HEK293T (cell line): ENCODE measurements at regions not wholly inside any gene's neighbourhood (a gene's known extent, or its start where the extent isn't known, plus 50 kb on each side); places are given as distances from the start of the nearest gene placed in this dataset.

ENCODE experiments used
- BHLHE40 ChIP-seq: fragments of 450-650 bp; IDR thresholded peaks from 2 replicates; pipeline ENCODE4 v1.6.1; 2016; ENCODE audit warnings: mild to moderate bottlenecking, moderate library complexity, borderline replicate concordance
- ELF4 ChIP-seq: fragments of 450-650 bp; IDR thresholded peaks from 2 replicates; pipeline ENCODE4 v1.6.1; 2017; ENCODE audit warnings: antibody characterized with exemption
- FOXM1 ChIP-seq: fragments of 450-650 bp; IDR thresholded peaks from 2 replicates; pipeline ENCODE4 v1.6.1; 2017; ENCODE audit warnings: mild to moderate bottlenecking, borderline replicate concordance
- SP1 ChIP-seq: fragments of 450-650 bp; IDR thresholded peaks from 2 replicates; pipeline ENCODE4 v1.6.1; 2017

DNA sequence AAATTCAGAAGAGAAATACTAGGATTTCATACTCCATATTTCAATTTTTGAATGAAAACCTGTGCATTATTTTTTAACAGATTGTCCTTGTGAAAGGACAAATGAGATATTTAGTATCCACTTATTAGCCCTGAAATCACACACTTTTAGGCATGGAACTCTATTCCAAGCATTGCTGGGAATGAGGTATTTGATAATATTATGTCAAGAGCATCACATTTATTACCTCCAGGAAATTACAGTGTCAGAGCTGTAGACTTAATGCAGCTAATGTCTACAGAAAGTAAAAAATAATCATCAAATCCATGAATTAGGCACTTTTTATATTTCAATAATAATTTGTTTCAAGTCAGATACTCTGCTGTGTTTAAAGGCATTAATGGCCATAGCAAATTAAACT lies 753.8 kb downstream of the REEP3 start:
- TF ChIP-seq FOXM1 (no peak), BHLHE40 (no peak), ELF4 (no peak), SP1 (no peak)
